ENCODE measurements at regions not wholly inside any gene's neighbourhood (a gene's known extent, or its start where the extent isn't known, plus 50 kb on each side); places are given as distances from the start of the nearest gene placed in this dataset.
"Not testable (repeated sequence)": the region's sequence is repeated elsewhere in the genome, so short reads cannot be mapped to it uniquely, and the experiment has no call there.

DNA sequence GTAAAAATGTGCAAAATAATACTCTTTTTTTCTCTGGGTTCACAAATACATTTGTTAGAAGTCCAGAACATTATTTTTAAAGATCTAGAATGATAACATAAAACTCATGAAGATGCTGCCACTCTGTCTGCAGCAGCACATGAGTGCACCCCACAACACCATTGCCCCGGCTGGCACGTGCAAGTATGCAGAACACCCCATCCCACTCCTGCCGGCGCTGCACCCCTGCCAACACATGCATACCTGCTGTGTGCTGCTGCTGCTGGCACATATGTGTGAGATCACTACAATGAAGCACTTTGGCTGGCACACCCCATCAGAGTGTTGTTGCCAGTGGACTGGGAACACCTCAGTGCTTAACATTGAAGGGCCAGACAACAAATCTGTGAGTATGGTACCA lies 129.1 kb downstream of the CCT8L2 start:
- not testable (repeated sequence) for DNase-seq; H3K4me1 Mint-ChIP-seq (ENCODE audit: low read depth); H3K4me3 Mint-ChIP-seq; H3K36me3 Mint-ChIP-seq (ENCODE audit: low read depth); H3K27ac Mint-ChIP-seq; H3K27me3 Mint-ChIP-seq (ENCODE audit: insufficient read depth)
- H3K9me3 Mint-ChIP-seq, result peaks cover 48% of the 10 kb centered on the region

DNA sequence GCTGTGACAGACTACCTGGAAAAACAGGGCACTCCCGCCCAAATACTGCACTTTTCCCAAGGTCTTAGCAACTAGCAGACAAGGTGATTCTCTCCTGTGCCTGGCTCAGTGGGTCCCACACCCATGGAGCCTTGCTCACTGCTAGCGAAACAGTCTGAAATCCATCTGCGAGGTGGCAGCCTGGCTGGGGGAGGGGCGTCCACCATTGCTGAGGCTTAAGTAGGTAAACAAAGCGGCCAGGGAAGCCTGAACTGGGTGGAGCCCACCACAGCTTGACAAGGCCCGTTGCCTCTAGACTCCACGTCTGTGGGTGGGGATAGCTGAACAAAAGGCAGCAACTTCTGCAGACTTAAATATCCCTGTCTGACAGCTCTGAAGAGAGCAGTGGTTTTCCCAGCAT lies 145.2 kb downstream of the CCT8L2 start:
- not testable (repeated sequence) for H3K4me3 Mint-ChIP-seq; H3K27me3 Mint-ChIP-seq (ENCODE audit: insufficient read depth); H3K36me3 Mint-ChIP-seq (ENCODE audit: low read depth); H3K4me1 Mint-ChIP-seq (ENCODE audit: low read depth); DNase-seq; H3K27ac Mint-ChIP-seq
- peaks cover 50% of the 10 kb centered on the region for H3K9me3 Mint-ChIP-seq

DNA sequence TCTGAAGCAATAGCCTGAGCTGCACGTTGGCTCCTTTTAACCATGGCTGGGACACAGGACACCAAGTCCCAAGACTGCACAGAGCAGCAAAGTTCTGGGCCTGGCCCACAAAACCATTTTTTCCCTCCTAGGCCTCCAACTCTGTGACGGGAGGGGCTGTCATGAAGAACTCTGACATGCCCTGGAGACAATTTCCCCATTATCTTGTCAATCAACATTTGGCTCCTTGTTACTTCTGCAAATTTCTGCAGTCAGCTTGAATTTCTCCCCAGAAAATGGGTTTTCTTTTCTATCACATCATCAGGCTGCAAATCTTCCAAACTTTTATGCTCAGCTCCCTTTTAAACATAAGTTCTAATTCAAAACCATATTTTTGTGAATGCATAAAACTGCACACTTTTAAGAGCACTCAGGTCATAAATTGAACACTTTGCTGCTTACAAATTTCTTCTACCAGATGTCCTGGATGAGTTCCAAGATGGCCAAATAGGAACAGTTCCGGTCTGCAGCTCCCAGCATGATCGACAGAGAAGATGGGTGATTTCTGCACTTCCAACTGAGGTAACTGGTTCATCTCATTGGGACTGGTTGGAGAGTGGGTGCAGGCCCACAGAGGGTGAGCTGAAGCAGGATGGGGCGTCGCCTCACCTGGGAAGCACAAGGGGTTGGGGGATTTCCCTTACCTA lies 145.7 kb downstream of the CCT8L2 start:
- DNase-seq; H3K36me3 Mint-ChIP-seq (ENCODE audit: low read depth); H3K27ac Mint-ChIP-seq; H3K27me3 Mint-ChIP-seq (ENCODE audit: insufficient read depth); H3K4me1 Mint-ChIP-seq (ENCODE audit: low read depth); H3K4me3 Mint-ChIP-seq: not testable (repeated sequence)
- H3K9me3 Mint-ChIP-seq, result peaks cover 46% of the 10 kb centered on the region

DNA sequence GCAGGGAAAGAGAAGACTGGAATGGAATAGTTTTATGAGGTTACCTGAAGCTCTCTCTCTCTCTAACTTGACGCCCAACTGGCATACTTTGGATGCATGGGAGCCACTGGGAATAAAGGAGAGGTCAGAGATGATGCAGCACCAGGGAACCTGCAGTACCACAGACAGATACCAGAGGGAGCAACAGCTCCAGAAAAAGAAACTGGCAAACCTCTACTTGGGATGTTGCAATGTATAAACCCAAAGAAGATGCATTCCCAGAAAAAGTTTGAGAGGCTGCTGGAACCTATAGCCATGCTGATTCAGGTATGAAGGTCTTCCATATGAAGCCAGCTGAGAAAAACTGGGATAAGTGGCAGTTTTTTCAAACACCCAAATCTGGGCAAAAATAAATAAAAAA lies 151.6 kb downstream of the CCT8L2 start:
- DNase-seq; H3K27ac Mint-ChIP-seq; H3K36me3 Mint-ChIP-seq (ENCODE audit: low read depth); H3K4me3 Mint-ChIP-seq; H3K27me3 Mint-ChIP-seq (ENCODE audit: insufficient read depth); H3K4me1 Mint-ChIP-seq (ENCODE audit: low read depth): not testable (repeated sequence)
- H3K9me3 Mint-ChIP-seq, result peaks cover 21% of the 10 kb centered on the region
- TF ChIP-seq, protein P1, sequence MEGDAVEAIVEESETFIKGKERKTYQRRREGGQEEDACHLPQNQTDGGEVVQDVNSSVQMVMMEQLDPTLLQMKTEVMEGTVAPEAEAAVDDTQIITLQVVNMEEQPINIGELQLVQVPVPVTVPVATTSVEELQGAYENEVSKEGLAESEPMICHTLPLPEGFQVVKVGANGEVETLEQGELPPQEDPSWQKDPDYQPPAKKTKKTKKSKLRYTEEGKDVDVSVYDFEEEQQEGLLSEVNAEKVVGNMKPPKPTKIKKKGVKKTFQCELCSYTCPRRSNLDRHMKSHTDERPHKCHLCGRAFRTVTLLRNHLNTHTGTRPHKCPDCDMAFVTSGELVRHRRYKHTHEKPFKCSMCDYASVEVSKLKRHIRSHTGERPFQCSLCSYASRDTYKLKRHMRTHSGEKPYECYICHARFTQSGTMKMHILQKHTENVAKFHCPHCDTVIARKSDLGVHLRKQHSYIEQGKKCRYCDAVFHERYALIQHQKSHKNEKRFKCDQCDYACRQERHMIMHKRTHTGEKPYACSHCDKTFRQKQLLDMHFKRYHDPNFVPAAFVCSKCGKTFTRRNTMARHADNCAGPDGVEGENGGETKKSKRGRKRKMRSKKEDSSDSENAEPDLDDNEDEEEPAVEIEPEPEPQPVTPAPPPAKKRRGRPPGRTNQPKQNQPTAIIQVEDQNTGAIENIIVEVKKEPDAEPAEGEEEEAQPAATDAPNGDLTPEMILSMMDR (IDR thresholded peaks at IDR 0.05), result peak; percentile 47; the same call in 1 of the 2 replicates

DNA sequence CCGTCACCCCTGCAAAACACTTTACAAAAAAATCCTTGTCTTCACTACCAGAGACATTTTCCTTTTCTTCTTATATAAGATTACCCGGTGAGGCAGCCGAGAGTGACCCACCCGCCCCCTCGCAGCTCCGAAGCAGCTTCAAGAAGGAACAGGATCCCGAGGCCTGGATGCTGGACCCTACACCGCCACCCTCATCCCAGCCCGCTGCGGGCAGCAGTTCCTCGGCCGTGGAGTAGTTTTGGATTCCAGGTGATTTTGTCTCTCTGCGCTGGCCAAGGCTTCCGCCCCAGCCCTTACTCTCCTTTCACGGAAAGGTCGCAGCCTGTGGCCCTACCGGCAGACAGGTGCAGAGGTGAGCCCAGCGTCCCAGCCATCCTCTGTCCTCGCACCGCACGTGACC lies 169.1 kb downstream of the CCT8L2 start:
- not testable (repeated sequence) for H3K27me3 Mint-ChIP-seq (ENCODE audit: insufficient read depth); H3K4me3 Mint-ChIP-seq; H3K36me3 Mint-ChIP-seq (ENCODE audit: low read depth); H3K27ac Mint-ChIP-seq; H3K4me1 Mint-ChIP-seq (ENCODE audit: low read depth); DNase-seq
- peaks cover 30% of the 10 kb centered on the region for H3K9me3 Mint-ChIP-seq

DNA sequence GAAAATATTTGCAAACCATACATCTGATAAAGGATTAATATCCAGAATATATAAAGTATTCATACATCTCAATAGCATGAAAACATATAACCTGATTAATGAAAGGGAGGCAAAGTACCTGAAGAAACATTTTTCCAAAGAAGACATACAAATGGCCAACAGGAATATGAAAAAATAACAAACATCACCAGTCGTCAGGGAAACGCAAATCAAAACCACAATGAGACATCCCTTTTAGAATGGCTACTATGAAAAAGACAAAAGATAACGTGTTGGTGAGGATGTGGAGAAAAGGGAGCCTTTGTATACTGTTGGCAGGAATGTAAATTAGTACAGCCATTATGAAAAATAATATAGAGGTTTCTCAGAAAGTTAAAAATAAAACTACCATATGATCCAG lies 175.1 kb downstream of the CCT8L2 start:
- H3K4me1 Mint-ChIP-seq (ENCODE audit: low read depth); H3K36me3 Mint-ChIP-seq (ENCODE audit: low read depth); DNase-seq; H3K4me3 Mint-ChIP-seq; H3K27ac Mint-ChIP-seq; H3K27me3 Mint-ChIP-seq (ENCODE audit: insufficient read depth): not testable (repeated sequence)
- H3K9me3 Mint-ChIP-seq, result peaks cover 35% of the 10 kb centered on the region

DNA sequence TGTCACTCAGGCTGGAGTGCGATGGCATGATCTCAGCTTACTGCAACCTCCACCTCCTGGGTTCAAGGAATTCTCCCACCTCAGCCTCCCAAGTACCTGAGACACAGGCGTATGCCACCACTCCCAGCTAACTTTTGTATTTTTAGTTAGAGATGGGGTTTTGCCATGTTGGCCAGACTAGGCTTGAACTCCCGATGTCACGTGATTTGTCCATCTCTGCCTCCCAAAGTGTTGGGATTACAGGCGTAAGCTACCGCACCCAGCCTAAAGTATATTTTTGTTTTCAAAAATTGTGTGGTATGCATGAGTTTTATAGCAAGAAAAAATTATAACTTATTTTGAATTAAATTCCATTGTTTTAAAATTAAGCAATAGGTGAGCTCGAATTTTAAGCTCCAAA lies 188.0 kb downstream of the CCT8L2 start:
- not testable (repeated sequence) for H3K27ac Mint-ChIP-seq; H3K4me3 Mint-ChIP-seq; H3K27me3 Mint-ChIP-seq (ENCODE audit: insufficient read depth); DNase-seq; H3K36me3 Mint-ChIP-seq (ENCODE audit: low read depth); H3K4me1 Mint-ChIP-seq (ENCODE audit: low read depth)
- H3K9me3 Mint-ChIP-seq, result peaks cover 36% of the 10 kb centered on the region

DNA sequence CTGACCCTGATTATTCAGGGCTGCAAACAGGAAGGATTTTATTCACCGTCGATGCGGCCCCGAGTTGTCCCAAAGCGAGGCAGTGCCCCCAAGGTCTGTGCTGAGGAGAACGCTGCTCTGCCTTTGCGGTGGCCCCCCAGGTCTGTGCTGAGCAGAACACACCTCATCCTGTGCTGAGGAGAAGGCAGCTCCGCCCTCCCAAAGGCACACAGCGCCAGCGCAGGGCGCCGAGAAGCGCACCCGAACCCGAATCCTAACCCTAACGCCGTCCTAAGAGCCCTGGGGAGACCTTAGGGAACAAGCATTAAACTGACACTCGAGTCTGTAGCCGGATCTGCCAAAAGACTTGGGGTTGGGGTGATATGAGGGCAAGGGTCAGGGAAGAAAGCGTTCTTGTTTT lies 188.9 kb downstream of the CCT8L2 start:
- H3K4me3 Mint-ChIP-seq; H3K27me3 Mint-ChIP-seq (ENCODE audit: insufficient read depth); H3K4me1 Mint-ChIP-seq (ENCODE audit: low read depth); DNase-seq; H3K36me3 Mint-ChIP-seq (ENCODE audit: low read depth); H3K27ac Mint-ChIP-seq: not testable (repeated sequence)
- peaks cover 44% of the 10 kb centered on the region for H3K9me3 Mint-ChIP-seq

DNA sequence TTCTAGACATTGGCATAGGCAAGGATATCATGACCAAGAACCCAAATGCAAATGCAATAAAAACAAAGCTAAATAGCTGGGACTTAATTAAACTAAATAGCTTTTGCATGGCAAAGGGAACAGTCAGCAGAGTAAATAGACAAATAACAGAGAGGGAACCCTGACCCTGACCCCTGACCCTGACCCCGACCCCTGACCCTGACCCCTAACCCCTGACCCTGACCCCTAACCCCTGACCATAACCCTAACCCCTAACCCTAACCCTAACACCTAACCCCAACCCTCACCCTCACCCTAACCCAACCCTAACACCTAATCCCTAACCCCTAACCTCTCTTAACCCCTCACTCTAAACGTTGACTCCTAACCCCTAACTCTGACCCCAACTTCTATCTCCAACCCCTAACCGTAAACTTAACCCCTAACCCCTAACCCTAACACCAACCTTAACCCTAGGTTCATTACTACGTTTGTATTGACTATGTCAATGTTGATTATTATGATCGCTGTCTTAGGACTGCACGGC lies 189.7 kb downstream of the CCT8L2 start:
- not testable (repeated sequence) for H3K4me3 Mint-ChIP-seq; H3K27ac Mint-ChIP-seq; DNase-seq; H3K27me3 Mint-ChIP-seq (ENCODE audit: insufficient read depth); H3K36me3 Mint-ChIP-seq (ENCODE audit: low read depth); H3K4me1 Mint-ChIP-seq (ENCODE audit: low read depth)
- H3K9me3 Mint-ChIP-seq, result peaks cover 50% of the 10 kb centered on the region

DNA sequence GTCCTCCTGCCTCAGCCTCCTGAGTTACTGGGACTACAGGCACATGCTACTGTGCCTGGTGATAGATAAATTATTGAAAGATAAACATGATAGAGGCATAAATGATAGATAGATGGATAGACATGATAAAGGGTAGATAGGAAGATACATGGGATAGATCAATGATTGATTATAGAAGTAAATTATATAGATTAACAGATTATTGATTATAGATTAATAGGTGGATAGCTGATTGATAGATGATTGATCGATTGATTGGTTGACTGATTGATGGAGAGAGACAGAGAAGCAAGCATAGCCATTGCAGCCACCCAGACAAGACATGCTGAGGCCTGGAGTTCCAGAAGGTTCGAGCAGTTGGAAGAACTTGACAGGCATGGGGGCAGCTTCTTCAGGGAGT lies 199.1 kb downstream of the CCT8L2 start:
- not testable (repeated sequence) for DNase-seq; H3K27ac Mint-ChIP-seq; H3K4me1 Mint-ChIP-seq (ENCODE audit: low read depth); H3K36me3 Mint-ChIP-seq (ENCODE audit: low read depth); H3K4me3 Mint-ChIP-seq; H3K27me3 Mint-ChIP-seq (ENCODE audit: insufficient read depth)
- H3K9me3 Mint-ChIP-seq, result peaks cover 37% of the 10 kb centered on the region

DNA sequence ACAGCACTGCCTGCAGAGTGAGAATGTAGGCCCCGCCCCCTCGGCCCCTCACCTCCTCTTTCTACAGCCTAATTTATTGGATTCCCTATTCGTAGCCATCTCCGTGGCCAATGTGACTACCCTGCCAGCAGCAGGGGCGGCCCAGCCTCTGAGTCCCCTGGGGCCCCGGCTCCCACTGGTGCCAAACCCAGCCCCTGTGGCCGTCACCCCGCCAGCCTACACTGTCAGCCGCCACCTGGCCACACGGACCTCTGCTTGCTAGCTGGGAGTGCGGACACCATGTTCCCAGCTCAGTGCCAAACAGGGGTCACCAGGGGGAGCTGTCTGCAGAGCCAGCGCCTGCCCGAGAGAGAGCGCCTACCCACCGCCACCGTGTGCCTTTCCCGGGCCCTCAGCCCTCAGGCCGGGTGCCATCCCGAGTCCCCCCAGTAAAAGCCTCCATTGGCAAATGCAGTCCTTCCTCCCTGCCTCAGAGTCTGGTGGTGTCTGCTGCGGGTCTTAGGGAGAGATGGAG lies 201.1 kb downstream of the CCT8L2 start:
- H3K27me3 Mint-ChIP-seq (ENCODE audit: insufficient read depth); DNase-seq; H3K27ac Mint-ChIP-seq; H3K4me3 Mint-ChIP-seq; H3K36me3 Mint-ChIP-seq (ENCODE audit: low read depth); H3K4me1 Mint-ChIP-seq (ENCODE audit: low read depth): not testable (repeated sequence)
- H3K9me3 Mint-ChIP-seq, result peaks cover 23% of the 10 kb centered on the region

DNA sequence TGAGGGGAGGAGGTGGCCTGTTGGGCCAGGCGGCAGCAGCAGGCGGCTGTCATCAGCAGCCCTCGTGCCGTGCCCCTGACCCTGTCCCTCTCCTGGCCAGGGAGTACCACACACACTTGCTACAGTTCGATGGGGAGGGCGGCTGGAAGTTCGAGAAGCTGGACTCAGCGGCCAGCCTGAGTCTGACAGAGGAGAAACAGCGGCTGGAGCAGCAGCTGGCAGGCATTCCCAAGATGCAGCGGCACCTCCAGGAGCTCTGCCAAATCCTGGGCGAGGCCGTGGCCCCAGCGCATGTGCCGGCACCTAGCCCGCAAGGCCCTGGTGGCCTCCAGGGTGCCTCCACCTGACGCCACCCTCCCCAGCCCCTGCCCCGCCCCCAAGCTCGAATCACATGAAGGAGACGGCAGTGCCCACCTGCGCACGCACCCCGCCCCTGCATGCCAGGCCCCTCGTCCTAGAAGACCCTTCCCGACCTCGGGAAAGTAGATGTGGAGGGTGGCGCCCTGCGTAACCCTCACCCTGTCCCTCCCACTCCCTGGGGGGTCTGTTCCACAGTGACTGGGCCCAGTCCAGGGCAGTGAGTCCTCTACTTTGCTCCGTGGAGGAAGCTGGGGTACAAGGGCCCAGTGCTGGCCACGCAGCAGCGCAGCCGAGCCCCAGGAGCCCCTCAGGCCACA lies 201.9 kb downstream of the CCT8L2 start:
- H3K36me3 Mint-ChIP-seq (ENCODE audit: low read depth); DNase-seq; H3K4me1 Mint-ChIP-seq (ENCODE audit: low read depth); H3K27me3 Mint-ChIP-seq (ENCODE audit: insufficient read depth); H3K27ac Mint-ChIP-seq; H3K4me3 Mint-ChIP-seq: not testable (repeated sequence)
- H3K9me3 Mint-ChIP-seq, result peaks cover 19% of the 10 kb centered on the region

DNA sequence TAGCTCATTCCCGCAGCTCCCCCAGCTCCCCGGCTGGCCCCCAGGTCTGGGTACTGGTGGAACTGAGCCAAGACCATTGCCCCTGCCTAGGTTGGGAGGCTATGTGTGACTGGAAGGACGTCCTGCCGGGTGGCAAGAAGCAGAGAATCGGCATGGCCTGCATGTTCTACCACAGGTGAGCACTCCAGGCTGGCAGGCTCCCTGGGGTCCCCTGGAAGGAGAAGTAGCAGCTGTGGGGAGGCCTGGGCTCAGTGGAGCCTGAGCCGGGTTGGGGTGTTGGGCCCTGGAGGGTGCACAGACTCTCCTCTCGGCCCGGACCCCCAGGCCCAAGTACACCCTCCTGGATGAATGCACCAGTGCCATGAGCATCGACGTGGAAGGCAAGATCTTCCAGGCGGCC lies 202.6 kb downstream of the CCT8L2 start:
- not testable (repeated sequence) for DNase-seq; H3K27me3 Mint-ChIP-seq (ENCODE audit: insufficient read depth); H3K27ac Mint-ChIP-seq; H3K4me1 Mint-ChIP-seq (ENCODE audit: low read depth); H3K36me3 Mint-ChIP-seq (ENCODE audit: low read depth); H3K4me3 Mint-ChIP-seq
- H3K9me3 Mint-ChIP-seq, result peaks cover 19% of the 10 kb centered on the region

Measured in HFFc6 (cell line).